ENCODE measurements at regions not wholly inside any gene's neighbourhood (a gene's known extent, or its start where the extent isn't known, plus 50 kb on each side); places are given as distances from the start of the nearest gene placed in this dataset.

DNA sequence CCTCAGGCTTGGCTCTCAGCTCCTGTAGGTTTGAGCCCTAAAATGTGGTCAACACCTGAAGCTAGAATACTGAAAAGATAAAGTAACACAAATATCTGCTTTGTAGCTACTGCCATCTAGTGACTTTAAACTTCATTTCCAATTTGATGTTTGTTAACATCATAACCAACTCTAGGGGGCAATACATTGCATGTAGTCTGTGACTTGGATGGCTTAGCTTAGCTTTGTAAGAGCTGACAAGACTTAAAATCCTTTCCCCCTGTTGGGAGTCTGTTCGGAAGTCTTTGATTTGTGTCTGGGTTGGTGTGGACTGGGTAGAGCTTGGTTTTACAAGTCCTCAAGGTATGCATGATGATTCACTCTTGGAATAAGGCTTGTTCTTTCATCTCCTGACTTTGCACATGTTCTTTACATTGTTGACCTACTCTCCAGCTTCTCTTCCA, 51.7 kb downstream of the SCN11A start:
- peak; percentile 45 for DNase-seq (ENCODE audit: low read depth, low spot score)

DNA sequence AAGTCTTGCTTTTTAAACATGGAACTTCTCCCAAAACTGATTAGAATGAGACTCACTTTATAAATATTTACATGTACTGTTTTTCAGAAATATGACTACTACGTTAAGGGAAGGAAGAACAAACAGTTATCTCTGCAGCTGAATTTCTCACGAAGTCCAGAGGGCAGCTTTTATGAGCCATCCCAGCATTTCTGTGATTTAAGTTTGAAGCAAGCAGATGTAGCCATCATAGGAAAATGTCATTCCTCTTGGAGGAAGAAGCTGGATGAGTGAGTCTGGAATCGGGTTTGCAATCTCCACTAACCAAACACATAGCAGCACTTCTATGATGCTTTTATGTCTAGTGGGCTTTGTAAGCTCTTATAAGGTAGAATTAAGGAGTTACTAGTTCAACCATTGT, 53.7 kb downstream of the SCN11A start:
- DNase-seq (ENCODE audit: low read depth, low spot score), result no peak

DNA sequence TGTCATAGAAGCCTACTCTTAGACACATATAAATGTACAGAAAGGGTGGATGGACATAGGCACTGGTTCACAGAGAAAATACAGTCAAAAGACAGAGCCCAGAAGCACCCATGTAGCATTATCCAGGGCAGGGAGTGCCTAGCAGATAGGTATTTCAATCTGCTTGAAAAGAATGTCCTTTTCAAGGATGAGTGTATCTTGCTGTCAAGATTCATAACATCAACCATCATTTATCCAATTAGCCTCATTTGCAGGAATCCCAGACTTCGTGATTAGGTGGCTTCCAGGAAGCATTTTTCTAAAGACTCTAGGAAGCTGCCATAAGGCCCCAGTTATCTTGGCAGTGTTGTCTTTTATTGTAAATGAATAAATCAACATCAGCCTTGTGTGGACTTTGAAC, 55.6 kb downstream of the SCN11A start:
- DNase-seq (ENCODE audit: low read depth, low spot score), result no peak

DNA sequence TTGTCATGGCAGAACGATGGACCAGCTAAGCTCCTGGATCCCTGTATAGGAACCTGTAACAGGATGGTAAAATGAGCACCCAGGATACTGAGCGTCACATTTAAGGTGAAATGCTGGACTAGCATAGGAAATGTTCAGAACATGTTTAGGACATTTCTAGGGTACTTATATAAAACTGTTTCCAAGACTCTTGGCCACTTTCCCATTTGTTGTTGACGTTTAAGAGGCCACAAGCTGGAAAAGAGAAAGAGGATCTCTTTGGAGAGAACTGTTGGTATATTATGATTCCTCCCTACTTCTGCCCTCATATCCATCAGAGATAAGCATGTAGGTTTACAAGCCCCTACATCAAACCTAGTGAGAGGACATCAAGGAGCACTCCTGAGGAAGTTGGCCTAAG, 57.5 kb downstream of the SCN11A start:
- DNase-seq (ENCODE audit: low read depth, low spot score), result no peak

DNA sequence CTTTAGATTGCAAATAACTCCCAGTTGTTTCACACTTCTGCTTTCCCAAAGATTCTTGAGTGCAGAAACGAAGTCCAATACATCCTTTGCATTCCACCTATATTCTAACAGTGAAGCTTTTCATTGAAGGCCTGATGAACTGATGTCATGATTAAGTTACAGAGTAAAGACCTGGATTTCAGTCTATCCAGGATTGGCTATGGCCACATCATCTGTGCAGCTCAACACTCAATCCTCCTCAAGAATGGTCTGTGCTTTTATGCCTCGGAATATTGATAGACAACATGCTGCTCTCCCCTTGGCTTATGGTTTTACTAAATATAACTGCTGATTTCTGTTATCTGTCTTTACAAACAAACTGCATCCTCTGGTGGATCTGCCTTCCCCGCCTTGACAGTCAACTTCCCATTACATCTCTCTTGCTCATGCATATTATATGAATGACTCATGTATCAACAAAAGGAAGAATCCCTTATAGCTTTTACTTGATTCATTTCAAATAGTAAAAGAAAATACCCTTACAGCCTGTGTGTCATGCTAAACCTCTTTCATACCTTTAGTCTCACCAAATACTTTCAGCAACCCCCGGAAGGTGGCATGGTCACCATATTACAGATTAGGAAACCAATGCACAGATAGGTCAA, 59.5 kb downstream of the SCN11A start:
- DNase-seq (ENCODE audit: low read depth, low spot score), result peak; percentile 26

DNA sequence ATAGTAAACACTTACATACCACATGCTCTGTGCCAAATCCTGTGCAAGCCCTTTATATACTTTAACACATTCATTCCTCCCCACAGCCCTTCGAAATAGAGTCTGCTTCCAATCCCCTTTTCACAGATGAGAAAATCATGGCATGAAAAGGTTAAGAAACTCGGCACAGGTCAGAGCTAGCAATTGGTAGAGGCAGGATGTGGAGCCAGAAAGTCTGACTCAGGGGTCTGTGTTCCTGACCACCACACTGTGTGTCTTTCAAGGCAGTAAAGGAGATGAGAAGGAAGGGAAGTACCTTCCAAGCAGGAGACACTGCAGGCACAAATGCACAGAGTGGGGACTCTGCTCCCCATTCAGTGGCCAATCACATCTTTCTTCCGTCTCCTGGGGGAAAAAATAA, 61.1 kb downstream of the SCN11A start:
- no peak for DNase-seq (ENCODE audit: low read depth, low spot score)

DNA sequence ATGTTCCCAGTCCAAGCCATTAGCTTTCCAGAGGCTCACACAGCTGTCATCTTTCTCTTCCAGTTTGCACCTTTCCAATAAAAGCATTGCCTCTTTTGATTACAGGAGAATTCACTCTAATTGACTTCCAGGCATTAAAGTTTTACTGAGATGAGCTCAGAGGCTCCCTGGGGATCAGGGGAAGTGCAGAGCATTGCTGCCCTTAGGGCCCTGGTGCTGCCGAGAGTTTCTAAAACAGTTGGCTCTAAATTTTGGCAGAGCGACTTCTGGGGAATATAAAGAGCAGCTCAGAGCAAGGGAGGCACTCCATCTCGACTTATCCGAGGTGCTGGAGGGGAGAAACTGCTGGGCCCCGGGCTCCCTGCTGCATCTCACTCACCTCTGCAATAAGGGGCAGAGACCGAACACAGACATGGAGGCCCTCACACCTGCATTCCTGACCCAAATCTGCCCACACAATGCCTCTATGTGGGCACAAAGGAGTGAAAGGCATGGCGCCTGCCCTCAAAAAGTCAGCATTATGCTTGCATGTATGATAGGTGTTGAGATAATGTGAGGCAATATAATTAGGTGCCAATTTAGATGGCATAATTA, 61.7 kb downstream of the SCN11A start:
- no peak for DNase-seq (ENCODE audit: low read depth, low spot score)

DNA sequence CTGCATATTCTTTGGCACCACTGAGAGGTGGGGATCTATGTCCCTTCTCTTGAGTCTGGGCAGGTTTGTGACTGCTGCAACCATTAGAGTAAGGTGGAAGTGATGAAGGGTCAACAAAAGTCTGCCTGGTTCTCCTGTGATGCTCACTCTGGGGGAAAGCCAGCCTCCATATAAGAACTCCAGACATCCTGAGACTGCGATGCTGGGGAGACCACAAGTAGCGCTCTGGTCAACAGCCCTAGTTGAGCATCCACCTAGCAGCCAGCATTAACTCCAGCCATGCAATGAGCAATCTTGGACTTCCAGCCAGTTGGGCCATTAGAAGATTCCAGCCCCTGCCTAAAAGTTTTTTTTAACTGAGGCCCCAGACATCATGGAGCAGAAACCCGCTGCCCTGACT, 62.8 kb downstream of the SCN11A start:
- no peak for DNase-seq (ENCODE audit: low read depth, low spot score)

DNA sequence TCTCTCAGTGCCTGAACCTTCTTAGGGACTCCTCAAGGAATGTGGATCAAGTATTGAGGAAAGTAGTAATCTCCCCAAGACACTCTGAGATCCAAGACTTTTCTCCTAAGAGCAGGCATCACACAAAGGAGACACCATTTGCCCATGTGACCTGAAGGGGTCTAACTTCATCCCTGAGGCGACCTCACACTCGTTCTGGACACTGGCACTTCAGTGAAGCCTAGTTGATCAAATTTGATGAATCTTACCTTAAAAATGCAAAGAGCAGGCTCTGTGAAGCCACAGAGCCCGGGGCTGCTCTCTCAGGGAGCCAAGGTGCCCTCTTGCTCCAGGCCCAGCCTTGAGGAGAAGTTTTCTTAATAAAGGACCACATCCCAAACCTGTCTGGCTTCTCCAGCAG, 64.3 kb downstream of the SCN11A start:
- DNase-seq (ENCODE audit: low read depth, low spot score), result no peak

DNA sequence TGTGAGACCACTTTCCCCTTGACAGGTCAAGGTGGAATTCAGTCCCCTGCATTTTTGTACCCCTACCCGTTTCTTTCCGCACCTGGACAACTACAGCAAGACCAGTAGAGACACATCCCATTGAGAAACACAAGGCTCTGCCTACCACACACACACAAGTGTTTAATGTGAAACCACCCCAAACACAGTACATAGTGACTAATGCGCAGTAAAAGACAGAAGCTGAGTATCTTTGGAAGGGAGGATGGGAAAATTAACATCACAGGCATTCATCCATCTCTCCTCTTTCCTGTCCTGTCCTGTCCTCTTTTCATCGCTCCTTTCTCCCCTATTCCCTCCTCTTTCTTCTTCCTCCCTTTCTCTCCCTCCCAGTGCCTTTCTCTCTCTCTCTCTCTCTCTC, 64.8 kb downstream of the SCN11A start:
- DNase-seq (ENCODE audit: low read depth, low spot score), result no peak

DNA sequence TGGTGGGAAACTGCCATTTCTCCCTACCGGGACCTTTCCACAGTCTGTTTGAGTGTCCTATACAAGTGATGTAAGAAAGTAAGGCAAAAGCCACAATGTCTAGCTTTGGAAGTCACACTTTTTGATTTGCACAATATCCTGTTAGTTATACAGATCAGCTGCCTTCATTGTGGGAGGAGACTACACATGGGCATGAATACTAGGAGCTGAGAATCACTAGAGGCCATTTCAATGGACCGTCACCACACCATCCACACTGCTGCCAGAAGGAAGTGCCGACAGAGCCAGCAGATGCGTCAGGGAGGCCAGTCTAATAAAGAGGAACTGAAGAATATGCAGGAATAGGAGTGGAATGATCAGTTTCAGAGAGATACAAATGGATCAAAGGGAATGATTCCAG, 65.8 kb downstream of the SCN11A start:
- no peak for DNase-seq (ENCODE audit: low read depth, low spot score)

DNA sequence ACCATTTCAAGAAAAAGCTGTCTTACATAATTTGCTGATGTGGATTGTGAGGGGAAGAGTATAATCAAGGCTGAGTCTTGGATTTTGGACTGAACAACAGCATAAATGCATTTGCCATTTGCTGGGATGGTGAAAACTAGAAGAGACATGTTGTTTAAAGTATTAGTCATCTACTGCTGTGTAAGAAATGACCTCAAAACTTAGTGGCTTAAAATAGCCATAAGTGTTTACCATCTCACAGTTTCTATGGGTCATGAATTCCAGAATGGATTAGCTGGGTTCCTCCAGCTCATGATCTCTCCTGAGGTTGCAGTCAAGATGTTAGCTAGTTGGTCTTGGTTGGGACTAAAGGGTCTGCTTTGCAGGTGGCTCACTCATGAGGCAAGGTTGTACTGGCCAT, 66.2 kb downstream of the SCN11A start:
- DNase-seq (ENCODE audit: low read depth, low spot score), result no peak

DNA sequence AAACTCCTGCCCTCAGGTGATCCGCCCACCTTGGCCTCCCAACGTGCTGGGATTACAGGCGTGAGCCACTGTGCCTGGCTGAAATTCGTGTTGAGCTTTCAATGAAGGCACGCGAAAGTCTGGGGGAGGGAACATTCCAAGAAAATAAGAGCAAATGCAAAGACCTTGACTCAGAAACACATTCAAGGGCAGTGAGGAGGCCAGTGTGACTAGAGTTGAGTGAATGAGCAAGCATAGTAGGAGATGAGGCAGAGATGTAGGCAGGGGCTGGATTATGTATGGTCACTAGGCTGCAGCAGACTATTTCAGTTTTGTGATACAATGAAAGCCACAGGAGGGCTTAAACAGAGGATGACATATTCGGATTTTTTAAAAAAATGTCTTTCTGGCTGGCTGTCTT, 67.0 kb downstream of the SCN11A start:
- no peak for DNase-seq (ENCODE audit: low read depth, low spot score)

DNA sequence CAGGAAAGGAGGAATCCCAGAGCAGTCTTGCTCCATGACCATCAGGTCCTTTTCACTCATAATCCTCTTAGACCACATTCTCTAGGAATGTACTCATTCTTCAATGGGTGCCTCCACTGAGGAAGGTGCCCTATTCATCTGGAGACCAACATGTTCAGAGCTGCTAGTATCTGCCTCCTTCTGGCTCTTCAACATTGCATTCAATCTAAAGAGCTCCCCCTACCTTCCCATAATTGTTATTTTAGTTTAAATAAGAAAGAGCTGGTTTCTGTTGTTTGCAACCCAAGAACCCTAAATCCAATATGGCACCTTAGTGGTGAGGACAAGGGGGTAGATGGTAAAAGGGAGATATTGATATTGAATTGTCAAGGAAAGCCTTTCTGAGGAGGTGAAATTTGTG, 67.6 kb downstream of the SCN11A start:
- DNase-seq (ENCODE audit: low read depth, low spot score), result no peak

DNA sequence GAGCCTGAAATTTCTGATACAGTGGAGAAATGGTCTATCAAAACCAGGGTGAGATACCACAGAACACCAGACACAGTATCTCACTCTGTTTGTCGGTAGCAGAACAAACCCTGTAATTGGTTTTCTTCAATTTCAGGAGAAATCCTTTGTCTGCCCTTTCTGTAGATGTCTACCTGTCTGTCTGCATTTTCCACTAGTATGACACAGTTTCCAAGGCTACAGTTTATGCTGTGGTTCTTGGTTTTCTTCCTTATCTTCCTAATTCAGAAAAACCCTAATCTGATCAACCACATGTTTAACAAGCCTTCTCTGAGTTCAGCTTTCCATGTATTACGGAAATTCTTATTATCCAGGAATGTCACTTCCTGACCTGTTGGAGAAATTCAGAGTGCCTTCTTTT, 70.8 kb downstream of the SCN11A start:
- no peak for DNase-seq (ENCODE audit: low read depth, low spot score)

DNA sequence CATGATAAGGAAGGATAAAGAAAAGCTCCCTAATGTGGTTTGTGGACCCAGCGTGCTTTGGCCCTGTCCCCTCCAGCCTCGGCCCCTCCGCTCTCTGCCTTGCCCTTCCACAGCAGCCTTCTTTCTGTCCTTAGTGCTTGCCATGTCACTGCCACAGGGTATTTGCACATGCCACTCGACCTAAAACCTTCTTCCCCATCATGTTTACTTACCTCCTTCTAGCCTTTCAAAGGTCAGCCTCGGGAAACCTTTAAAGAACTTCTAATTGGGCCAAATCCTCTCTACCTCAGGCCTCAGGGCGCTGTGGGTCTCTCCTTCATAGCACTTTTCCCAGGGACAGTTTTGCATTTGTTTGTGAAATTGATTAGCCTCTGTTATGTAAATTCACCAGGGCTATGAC, 73.0 kb downstream of the SCN11A start:
- no peak for DNase-seq (ENCODE audit: low read depth, low spot score)

DNA sequence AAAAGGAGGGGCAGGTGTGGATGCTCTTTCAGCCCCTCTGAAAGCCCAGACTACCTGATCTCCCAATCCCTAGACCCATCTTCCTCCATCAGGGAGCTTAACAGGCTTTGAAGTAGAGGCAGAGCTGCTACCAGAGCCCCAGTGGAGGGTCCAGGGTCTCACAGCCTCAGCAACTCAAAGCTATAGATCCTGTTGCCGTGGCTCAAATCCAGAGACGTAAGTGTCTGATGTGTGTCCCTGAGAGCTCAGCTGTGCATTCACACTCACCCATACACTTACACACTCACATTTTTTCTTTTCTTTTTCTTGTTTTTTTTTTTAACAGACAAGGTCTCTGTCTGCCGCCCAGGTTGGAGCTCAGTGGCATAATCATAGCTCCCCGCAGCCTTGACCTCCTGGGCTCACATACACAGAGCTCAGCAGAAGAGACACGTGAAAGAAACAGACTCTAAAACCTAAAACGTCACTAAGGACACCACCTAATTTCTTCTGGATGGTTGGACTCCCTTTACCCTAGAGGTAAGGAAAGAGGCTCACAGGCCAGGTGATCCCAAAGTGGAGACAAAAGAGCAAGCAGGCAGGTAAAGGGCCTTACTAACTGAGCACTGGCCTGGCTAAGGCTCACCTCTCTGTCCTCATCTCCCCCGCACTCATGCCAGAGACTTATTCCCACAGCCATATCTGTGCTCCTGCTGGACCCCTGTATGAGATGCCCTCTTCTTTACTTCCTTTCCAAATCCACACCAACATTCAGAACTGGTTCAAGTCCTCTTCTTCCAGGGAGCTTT, 80.7 kb downstream of the SCN11A start:
- no peak for DNase-seq (ENCODE audit: low read depth, low spot score)

DNA sequence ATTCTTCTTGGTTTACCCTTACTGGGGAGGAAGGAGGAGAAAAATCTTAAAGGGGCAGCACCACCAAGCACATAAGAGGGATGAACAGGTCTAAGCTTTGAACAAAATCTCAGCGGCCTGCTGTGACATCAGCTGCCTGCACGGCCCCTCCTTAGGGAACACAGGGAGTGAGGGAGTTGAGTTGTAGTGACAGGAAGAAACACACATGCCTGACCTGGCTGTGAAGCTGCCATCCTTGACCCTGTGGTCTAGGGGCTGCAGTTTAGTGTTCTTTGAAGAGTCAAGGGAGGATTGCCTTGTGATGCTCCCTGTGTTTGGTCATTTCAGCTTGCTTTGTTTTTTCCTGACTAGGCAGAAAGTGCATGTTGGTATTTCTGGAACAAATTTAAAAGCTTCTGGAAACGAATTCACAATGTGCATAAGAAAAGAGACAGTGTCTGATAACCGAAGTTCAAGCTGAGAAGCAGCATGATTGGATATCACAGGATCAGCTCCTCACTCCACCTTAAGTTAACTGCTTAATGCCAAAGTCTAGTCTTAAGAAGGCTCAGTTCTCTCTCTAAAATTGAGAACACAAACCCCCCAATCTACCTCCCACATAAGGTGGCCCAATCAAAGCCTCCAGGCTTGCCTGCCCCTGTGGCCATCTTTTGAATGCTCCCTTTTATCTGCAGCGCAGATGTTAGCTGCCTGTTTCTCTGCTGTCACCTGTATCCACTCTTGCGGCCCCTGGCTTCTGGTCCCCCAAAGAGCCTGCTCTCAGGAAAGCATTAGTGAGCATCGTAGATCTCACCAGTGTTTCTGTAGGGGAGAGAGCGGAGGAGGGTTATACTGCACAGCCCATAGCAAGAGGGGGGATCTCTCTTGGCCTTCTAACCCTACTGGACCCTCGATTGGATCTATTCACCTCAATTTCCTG, 82.2 kb downstream of the SCN11A start:
- DNase-seq (ENCODE audit: low read depth, low spot score), result no peak

DNA sequence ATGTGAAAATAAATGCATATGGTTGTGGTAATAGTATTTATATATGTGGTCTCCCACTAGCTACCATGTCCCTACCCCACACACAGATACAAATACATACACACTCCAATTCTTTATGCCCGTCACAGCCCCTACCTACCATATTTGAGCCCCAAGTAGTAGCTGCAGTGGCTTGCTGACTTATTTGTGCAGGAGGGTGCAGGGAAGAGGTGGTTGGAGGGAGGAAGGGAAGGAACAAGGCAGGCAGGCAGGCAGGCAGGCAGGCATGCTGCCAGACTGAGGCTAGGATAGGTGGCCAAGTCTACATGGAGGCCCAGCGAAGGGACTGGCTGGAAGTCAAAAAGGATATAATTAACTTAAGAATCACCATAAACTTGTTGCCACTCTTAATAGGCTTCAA, 82.9 kb downstream of the SCN11A start:
- DNase-seq (ENCODE audit: low read depth, low spot score), result no peak

DNA sequence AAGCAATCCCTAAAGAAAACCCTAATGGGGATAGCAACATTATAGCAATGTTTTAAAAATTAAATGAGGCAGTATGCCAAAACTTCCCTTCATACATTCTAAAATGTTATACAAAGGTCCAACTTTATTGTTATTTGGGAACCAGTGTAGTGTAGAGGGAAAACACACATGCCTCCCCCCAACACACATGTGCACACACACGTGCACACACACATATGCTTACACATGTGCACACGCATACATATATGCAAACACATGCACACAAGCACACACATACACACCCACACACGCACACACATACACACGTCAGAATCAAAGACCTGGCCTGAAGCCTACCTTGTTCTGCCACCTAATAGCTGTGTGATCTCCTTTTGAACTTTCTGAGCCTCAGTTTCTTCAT, 83.3 kb downstream of the SCN11A start:
- DNase-seq (ENCODE audit: low read depth, low spot score), result no peak

DNA sequence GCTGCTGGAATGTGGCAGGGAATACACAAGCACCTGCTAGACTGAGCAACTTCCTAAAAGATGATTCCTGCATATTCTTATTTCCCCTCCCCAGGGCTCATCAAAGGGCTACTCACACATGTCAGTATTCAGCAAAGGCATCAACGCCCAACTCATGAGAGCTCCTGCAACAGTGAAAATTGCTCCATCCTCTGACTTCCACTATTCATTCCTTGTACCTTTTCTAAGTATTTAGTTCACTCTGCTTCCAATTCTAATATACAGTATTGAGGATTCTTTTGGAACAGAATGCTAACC, 84.1 kb downstream of the SCN11A start:
- no peak for DNase-seq (ENCODE audit: low read depth, low spot score)
